Gastroesophageal sphincter (tissue), 3 donors: ENCODE measurements at regions not wholly inside any gene's neighbourhood (a gene's known extent, or its start where the extent isn't known, plus 50 kb on each side); places are given as distances from the start of the nearest gene placed in this dataset.

Experiments
- CTCF ChIP-seq, 4 experiments: fragments of 200-600 bp in 2 of 4; fragments of 450-650 bp in 2 of 4; sonication (generic) in 1 of 4; IDR thresholded peaks; one replicate each; pipeline ENCODE4 v1.5.1; 2017 to 2019; ENCODE audit warnings: antibody characterized with exemption in 4 of 4, mild to moderate bottlenecking in 2 of 4, moderate library complexity in 2 of 4
- POLR2A ChIP-seq, 2 donors: fragments of 450-650 bp; IDR thresholded peaks; one replicate each; pipeline ENCODE4 v1.6.1; 2017; ENCODE audit warnings: antibody characterized with exemption in 2 of 2, mild to moderate bottlenecking in 2 of 2, moderate library complexity in 1 of 2

DNA sequence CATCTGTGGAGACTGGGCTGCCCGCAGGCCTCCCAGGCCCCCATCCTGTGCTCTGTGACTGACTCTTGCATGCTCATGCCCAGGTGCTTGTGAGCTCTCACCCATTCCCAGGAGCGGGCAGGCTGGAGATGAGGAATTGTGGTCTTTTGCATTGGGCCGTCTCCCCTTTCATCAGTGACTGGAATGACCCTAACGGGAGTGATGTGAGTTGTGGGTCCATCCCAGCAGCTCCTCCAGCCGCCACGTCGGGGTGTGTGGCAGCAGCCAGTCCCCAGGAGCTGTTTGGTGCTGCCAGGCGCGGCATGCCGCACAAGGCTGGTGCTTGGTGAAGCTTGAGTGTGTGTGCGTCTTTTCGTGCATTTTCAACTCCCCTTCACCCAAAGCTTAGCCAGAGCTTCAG is 164.2 kb downstream of the ACTR3B start:
- no peak for TF ChIP-seq POLR2A (IDR thresholded peaks at IDR 0.05)
- TF ChIP-seq CTCF (IDR thresholded peaks at IDR 0.05) = no peak
